Ecto neural progenitor cell (in vitro differentiated cells): ENCODE measurements at regions not wholly inside any gene's neighbourhood (a gene's known extent, or its start where the extent isn't known, plus 50 kb on each side); places are given as distances from the start of the nearest gene placed in this dataset.
"Not testable (repeated sequence)": the region's sequence is repeated elsewhere in the genome, so short reads cannot be mapped to it uniquely, and the experiment has no call there.

Experiments
- DNase-seq: peaks from one replicate; pipeline ENCODE4 v3.0.0-alpha.2; 2018; ENCODE audit warnings: low spot score

DNA sequence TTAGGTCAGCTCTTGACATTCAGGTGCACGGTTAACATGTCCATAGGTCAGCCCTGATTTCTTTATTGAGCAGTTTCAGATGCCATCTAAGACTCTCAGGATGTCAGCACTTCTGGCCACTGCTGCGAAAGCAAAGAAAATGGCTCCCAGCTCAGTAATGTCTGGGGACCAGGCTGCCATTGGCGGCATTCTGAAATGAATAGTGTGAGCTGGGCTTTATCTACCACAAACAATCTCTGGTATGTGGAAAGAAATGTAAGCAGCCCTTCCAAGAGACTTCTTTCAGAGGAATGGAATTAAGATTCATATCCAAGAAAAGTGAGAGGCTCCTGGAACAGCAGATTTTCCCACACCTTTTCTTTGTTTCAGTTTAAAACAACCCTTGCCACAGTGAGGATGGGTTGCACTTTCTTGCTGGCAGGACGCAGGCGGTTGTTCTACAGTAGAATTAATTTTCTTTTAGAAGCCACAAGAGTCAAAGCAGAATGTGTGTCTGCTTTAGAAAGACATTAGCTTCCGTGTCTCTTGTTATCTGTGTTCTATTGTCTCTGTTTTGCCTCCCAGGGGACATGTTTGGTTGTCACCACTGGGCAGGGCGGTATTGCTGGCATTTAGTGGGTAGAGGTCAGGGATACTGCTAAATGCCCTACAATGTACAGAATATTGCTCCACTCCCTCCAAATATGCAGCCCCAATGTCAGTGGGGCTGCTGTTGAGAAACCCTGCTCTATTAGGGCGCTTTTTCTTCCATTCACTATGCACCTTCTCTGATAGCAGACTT lies 149.9 kb upstream of the ANKH start:
- DNase-seq: no peak

DNA sequence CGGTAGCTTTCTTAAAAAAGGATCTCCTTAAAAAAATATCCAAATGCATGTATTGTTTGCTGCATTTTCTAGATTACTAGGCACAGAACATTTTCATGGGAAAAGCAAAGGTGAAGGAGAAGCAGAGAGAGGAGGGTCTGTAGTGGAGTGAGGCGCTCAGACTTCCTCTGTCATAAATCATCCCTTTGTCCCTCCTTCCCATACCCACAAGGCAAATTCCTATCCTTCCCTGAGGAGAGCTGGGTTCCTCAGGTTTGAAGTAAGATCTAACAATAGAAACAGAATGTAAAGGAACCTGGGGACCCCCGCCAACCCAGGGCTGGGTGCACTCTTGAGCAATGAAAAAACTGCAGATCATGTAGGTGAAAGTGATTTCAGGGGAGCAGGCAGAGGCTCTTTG lies 149.2 kb upstream of the ANKH start:
- DNase-seq: no peak

- DNase-seq: no peak
These were observed 143.2 kb upstream of the ANKH start for GRCh38 chr5:15014809-15015208.

DNA sequence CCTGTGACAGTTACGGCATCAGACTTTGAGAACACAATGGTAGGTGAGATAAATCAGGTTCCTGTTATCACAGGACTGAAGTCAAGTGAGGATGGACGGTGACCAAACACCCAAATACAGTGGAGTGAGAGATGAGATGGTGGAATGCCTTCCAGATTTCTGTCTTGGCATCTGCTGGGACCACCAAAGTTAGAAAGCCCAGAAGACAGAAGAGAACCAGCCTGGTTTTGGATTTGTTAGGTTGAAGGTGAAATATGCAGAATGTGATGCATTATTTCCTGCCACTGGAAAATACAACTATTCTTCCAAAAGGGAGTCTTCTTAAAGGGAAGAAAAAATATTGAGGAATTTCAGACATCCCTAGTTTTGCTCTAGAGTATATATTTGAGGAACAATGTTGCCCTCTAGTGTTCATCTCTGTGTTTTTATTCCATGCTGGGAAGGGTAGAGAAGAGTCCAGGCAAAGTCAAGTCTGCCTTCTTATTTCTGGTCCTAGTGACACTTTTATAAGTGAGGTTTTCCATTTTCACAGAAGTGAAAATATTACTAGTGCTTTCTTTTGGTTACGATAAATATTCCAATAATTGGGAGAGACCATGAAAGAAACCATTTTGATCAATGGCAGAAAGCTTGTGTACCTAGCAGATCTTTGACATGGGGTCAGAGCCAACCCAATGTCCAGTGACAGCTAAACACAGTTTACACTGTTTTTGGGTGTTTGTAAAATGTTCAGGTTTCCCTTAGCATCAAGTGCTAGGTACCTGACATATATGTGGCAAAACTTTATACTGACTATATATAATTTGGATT lies 142.3 kb upstream of the ANKH start:
- no peak for DNase-seq

DNA sequence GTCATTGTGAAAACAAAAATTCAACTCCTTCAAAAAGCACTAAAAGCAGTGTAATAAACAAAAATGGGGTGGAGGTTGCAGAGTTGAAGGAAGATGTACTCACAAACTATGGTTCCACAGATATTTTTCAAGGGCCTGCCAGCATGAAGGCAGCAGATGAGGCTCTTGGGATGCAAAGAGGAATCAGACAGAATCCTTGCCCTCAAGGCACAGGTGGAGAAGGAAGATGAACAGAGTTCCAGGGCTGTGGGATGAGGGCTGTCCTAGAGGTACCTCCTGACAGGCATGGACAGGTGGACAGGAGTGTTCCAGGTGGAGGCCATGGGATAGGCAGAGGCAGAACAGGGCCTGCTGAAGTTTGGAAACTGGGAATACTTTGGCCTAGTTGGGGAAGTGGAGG lies 140.5 kb upstream of the ANKH start:
- DNase-seq: no peak

DNA sequence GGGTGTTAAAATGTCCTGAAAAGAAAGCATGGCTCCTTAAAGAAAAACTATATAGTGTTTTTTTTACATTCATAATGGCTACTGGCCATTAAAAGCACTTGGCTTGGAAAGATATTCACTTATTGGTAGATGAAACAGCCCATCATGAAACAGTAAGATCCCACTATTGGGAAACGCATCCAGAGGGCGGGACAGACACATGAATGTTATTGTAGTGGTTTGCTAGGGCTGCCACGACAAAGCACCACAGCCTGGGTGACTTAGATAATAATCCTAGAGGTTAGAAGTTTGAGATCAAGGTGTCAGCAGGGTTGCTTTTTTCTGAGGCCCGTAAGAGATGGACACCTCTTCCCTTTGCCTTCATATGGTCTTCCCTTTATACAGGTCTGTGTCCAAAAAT lies 139.4 kb upstream of the ANKH start:
- DNase-seq: no peak

- no peak for DNase-seq
These were observed 137.8 kb upstream of the ANKH start for GRCh38 chr5:15009420-15009819.

- DNase-seq: no peak
These were observed 137.3 kb upstream of the ANKH start for GRCh38 chr5:15008921-15009320.

DNA sequence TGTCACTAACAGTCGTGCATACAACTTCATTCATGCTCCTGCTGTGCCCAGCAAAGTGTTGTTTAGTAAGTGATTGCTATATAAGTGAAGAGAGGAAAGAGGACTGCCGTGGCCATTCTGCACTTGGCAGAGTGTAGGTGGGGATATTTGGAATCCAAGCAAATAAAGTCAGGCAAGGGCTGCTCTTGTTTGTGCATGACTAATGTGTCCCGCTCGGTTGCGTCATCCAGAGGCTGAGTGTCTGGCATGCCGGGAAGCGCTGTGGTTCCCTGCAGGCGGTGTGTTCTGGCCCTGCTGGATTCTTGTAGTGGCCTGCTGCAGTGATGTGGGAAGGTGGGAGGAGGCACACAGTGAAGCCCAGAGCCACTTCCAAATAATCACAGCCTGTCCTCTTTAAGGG lies 136.9 kb upstream of the ANKH start:
- peak; percentile 53 for DNase-seq

- DNase-seq: no peak
These were observed 136.1 kb upstream of the ANKH start for GRCh38 chr5:15007646-15008045.

GRCh38 chr5:15004506-15004905 lies 132.9 kb upstream of the ANKH start:
- DNase-seq: no peak

- peak; percentile 50 for DNase-seq
These were observed 131.9 kb upstream of the ANKH start for GRCh38 chr5:15003511-15003920.

DNA sequence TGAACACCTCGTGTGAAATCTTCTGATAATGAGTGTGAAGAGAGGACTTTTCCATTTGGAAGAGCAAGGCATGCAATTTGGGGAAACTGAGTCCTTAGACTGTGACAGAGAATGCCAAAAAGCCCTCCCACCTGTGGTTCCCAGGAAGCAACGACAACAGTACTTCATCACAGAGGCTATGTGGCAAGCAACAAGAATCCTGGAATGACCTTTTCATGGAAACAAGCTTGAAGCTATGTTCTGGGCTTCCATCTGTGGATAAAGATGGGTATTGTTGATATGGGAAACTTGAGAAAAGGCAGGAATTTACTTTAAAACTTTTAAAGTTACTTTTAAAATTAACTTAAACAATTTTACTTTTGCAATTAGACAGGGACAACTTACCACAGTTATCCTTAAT lies 131.2 kb upstream of the ANKH start:
- no peak for DNase-seq

- DNase-seq: no peak
These were observed 130.6 kb upstream of the ANKH start for GRCh38 chr5:15002173-15002572.

DNA sequence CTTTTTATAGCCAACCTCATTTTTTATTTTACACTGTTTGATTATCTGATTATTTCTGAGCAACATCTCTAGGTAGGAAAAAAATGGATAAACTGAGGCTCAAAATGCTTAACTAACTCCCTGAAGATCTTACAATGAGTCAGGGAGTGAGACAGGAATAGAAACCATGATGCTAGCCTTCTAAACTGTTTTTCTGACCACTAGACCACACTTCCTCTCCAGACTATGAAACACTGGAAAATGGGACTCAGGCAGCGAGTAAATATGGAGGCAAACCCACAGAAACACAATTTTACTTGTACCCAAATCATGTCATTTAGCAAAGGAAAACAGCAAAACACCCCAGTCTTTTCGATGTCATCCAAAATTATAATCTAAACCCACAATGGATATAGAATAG lies 129.9 kb upstream of the ANKH start:
- no peak for DNase-seq

DNA sequence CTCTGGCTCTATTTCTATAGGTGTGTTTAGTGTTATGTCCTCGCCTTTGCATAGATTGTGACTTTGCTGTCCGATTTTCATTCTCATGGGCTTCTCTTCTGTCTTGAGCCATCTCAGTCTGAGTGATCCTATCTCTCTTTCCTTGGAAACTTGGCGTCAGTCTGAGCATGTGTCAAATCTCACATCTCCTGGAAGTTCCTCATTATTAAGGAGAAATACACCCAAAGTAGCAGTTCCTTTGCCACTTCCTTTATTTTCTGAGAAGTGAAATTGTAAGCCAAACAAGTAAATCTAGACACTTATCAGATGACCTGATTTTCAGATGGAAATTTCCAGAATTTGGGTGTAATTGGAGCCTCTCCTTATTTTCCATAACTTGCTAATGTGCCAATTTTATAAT lies 126.9 kb upstream of the ANKH start:
- no peak for DNase-seq

DNA sequence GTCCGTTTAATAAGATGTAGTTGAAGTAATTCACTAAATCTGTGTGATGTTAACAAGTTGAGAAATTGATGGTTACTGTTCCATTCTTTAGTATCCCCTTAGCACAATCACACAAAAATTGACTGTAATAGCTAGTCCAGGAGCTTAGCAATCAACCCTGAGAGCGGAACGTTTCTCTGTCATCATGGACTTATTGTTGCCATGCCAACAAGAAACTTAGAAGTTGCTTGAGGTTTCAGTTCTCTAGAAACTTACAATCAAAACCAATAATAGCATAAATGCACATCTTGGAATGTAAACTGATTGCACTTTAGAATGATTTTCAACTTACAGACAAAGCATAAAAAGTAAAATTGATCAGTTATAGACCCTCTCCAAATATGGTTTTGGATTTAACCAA lies 125.4 kb upstream of the ANKH start:
- DNase-seq: no peak

DNA sequence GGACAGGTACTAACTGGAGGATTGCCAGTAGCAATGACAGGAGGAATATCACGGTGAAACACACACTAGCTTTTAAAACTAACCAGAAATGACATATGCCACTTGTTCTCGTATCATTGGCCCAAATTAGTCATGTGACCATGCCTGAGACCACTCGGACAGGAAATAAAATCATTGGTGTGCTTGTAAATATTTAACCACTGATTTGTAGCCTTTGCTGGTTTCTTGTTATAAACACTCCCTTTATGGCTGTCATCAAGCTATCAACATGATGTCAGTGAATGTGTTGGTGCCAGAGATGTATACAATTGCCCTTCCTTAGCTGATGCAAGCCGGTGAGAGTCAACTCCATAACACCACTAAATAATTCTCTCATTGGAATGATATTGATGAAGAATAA lies 123.7 kb upstream of the ANKH start:
- no peak for DNase-seq

DNA sequence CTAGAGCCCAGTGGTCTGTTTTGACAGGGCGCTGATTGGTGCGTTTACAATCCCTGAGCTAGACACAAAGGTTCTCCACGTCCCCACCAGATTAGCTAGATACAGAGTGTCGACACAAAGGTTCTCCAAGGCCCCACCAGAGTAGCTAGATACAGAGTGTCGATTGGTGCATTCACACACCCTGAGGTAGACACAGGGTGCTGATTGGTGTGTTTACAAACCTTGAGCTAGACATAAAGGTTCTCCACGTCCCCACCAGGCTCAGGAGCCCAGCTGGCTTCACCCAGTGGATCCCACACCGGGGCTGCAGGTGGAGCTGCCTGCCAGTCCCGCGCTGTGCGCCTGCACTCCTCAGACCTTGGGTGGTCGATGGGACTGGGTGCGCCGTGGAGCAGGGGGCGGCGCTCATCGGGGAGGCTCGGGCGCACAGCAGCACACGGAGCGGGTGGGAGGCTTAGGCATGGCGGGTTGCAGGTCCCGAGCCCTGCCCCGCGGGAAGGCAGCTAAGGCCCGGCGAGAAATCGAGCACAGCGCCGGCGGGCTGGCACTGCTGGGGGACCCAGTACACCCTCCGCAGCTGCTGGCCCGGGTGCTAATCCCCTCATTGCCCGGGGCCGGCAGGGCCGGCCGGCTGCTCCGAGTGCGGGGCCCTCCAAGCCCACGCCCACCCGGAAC lies 122.0 kb upstream of the ANKH start:
- DNase-seq: not testable (repeated sequence)

DNA sequence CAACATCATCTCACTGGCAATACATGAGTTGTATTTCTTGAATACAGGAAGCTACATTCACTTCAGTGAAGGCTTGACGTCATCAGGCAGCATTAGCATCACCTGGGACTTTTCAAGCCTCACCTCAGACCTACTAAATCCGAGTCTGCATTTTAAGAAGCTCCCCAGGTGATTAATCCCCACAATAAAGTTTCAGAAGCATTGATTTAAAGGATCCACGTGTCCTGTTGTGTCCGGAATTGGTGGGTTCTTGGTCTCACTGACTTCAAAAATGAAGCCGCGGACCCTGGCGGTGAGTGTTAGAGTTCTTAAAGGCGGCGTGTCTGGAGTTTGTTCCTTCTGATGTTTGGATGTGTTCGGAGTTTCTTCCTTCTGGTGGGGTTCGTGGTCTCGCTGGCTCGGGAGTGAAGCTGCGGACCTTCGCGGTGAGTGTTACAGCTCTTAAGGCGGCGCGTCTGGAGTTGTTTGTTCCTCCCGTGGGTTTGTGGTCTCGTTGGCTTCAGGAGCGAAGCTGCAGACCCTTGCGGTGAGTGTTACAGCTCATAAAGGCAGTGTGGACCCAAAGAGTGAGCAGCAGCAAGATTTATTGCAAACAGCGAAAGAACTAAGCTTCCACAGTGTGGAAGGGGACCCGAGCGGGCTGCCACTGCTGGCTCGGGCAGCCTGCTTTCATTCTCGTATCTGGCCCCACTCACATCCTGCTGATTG lies 121.3 kb upstream of the ANKH start:
- not testable (repeated sequence) for DNase-seq

- no peak for DNase-seq
These were observed 116.6 kb upstream of the ANKH start for GRCh38 chr5:14988223-14988622.

DNA sequence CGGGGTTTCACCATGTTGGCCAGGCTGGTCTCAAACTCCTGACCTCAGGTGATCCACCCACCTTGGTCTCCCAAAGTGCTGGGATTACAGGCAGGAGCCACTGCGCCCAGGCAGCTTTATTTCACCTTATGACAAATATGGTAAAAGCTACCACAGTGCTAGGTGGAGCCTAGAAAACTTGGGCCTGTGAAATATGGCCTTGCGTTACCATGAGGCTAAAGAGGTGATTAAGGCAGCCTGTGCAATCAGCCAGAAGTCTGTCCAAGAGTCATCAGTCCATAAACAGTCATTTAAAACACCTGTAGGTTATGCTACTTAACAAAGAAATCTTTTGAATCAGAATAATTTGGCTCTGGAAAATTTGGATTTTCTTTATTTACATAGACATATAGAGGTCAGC lies 114.8 kb upstream of the ANKH start:
- no peak for DNase-seq
